ENCODE measurements at regions not wholly inside any gene's neighbourhood (a gene's known extent, or its start where the extent isn't known, plus 50 kb on each side); places are given as distances from the start of the nearest gene placed in this dataset.
"Not testable (repeated sequence)": the region's sequence is repeated elsewhere in the genome, so short reads cannot be mapped to it uniquely, and the experiment has no call there.

DNA sequence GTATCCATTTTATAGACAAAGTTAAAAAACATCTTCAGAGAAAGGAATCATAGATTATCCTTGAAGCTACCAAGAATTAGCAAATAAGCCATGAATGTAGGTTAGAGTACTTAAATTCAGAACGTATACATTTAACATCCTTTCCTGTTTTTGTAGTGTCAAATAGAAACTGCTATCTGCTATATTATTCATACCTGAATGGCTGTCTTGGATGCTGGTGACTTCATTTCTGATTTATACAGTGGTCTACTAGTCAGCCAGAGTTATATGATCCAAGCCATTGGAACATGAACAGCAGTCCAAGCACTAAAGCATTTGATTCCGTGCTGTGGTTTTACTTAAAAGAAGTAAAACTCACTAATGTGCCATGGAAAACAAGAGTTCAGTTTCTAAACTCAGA is 58.3 kb upstream of the VSIG4 start:
- H3K4me3 Mint-ChIP-seq = no peak overlapping the region
- H3K36me3 Mint-ChIP-seq = no peaks in the 10 kb centered on the region
- H4K20me1 ChIP-seq (ENCODE audit: insufficient read depth, low read length) = no peaks in the 10 kb centered on the region
- H3K27me3 ChIP-seq (ENCODE audit: control insufficient read depth in 2 of 2, insufficient read depth in 2 of 2, low read length in 2 of 2) = peaks cover 0 to 24% of the 10 kb centered on the region in 2 donors
- intact Hi-C loops (cut with micrococcal nuclease) = no loop called here
- DNase-seq = no peak
- H3K79me2 ChIP-seq (ENCODE audit: insufficient read depth, low read length) = no peaks in the 10 kb centered on the region
- TF ChIP-seq, protein P1, sequence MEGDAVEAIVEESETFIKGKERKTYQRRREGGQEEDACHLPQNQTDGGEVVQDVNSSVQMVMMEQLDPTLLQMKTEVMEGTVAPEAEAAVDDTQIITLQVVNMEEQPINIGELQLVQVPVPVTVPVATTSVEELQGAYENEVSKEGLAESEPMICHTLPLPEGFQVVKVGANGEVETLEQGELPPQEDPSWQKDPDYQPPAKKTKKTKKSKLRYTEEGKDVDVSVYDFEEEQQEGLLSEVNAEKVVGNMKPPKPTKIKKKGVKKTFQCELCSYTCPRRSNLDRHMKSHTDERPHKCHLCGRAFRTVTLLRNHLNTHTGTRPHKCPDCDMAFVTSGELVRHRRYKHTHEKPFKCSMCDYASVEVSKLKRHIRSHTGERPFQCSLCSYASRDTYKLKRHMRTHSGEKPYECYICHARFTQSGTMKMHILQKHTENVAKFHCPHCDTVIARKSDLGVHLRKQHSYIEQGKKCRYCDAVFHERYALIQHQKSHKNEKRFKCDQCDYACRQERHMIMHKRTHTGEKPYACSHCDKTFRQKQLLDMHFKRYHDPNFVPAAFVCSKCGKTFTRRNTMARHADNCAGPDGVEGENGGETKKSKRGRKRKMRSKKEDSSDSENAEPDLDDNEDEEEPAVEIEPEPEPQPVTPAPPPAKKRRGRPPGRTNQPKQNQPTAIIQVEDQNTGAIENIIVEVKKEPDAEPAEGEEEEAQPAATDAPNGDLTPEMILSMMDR (IDR thresholded peaks at IDR 0.05) = no peak
- H3K27ac Mint-ChIP-seq = no peak overlapping the region
- H3K36me3 ChIP-seq (replicated peaks in 1 of 2; ENCODE audit: control insufficient read depth in 1 of 2, insufficient read depth in 2 of 2, low read length in 2 of 2) = no peaks in the 10 kb centered on the region
- no peak overlapping the region for H2AFZ ChIP-seq (ENCODE audit: insufficient read depth, low read depth, low read length, poor library complexity, severe bottlenecking)
- H3K9me3 ChIP-seq (replicated peaks in 1 of 2; ENCODE audit: control insufficient read depth in 1 of 2, insufficient read depth in 1 of 2, low read length in 2 of 2) = peaks cover 0 to 12% of the 10 kb centered on the region in 2 donors
- no peak overlapping the region for H3K9ac ChIP-seq (ENCODE audit: insufficient read depth, low read length, poor library complexity, severe bottlenecking)
- H3K27ac ChIP-seq (ENCODE audit: low read depth in 1 of 2, low read length in 2 of 2) = no peak overlapping the region
- peaks cover 0 to 27% (median 8%) of the 10 kb centered on the region in 7 donors for H3K9me3 Mint-ChIP-seq
- peaks cover 0 to 26% (median 0%) of the 10 kb centered on the region in 3 donors for H3K27me3 Mint-ChIP-seq (ENCODE audit: low read depth in 3 of 3)
- WGBS (ENCODE audit: insufficient coverage) = no CpG with 5 or more reads among the region's 2 CpGs
- no peaks in the 10 kb centered on the region for H3K4me1 Mint-ChIP-seq
- H3K4me3 ChIP-seq (replicated peaks in 1 of 3; ENCODE audit: low read depth in 2 of 3, low read length in 3 of 3) = no peak overlapping the region
- H3K4me2 ChIP-seq (replicated peaks; ENCODE audit: extremely low read depth, low read length, poor library complexity, severe bottlenecking) = no peak overlapping the region
- no peaks in the 10 kb centered on the region for H3K4me1 ChIP-seq (ENCODE audit: control insufficient read depth in 1 of 2, insufficient read depth in 2 of 2, low read length in 2 of 2)

DNA sequence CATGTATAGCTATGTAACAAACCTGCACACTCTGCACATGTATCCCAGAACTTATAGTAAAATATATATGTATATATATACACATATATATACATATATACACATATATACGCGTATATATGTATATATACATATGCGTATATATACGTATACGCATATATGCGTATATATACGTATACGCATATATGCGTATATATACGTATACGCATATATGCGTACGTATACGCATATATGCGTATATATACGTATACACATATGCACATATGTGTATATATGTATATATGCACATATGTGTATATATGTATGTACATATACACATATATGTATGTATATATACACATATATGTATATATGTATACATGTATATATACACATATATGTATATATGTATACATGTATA is 57.1 kb upstream of the VSIG4 start:
- DNase-seq; H3K4me3 ChIP-seq (replicated peaks in 1 of 3; ENCODE audit: low read depth in 2 of 3, low read length in 3 of 3); H3K4me1 Mint-ChIP-seq; H3K27ac ChIP-seq (ENCODE audit: low read depth in 1 of 2, low read length in 2 of 2); H3K4me2 ChIP-seq (replicated peaks; ENCODE audit: extremely low read depth, low read length, poor library complexity, severe bottlenecking); H2AFZ ChIP-seq (ENCODE audit: insufficient read depth, low read depth, low read length, poor library complexity, severe bottlenecking); H3K4me3 Mint-ChIP-seq; H3K9me3 ChIP-seq (replicated peaks in 1 of 2; ENCODE audit: control insufficient read depth in 1 of 2, insufficient read depth in 1 of 2, low read length in 2 of 2); H3K79me2 ChIP-seq (ENCODE audit: insufficient read depth, low read length); H3K9ac ChIP-seq (ENCODE audit: insufficient read depth, low read length, poor library complexity, severe bottlenecking); intact Hi-C loops (cut with micrococcal nuclease); H3K27ac Mint-ChIP-seq; H3K4me1 ChIP-seq (ENCODE audit: control insufficient read depth in 1 of 2, insufficient read depth in 2 of 2, low read length in 2 of 2); H3K36me3 Mint-ChIP-seq; H3K36me3 ChIP-seq (replicated peaks in 1 of 2; ENCODE audit: control insufficient read depth in 1 of 2, insufficient read depth in 2 of 2, low read length in 2 of 2); H4K20me1 ChIP-seq (ENCODE audit: insufficient read depth, low read length): not testable (repeated sequence)
- WGBS (ENCODE audit: insufficient coverage) = no CpG with 5 or more reads among the region's 16 CpGs
- H3K27me3 ChIP-seq (ENCODE audit: control insufficient read depth in 2 of 2, insufficient read depth in 2 of 2, low read length in 2 of 2) = peaks cover 0 to 33% of the 10 kb centered on the region in 2 donors
- Mint-ChIP-seq H3K27me3 (ENCODE audit: low read depth in 3 of 3) (peaks cover 0 to 36% (median 0%) of the 10 kb centered on the region in 3 donors), H3K9me3 (peaks cover 0 to 26% (median 8%) of the 10 kb centered on the region in 7 donors)

DNA sequence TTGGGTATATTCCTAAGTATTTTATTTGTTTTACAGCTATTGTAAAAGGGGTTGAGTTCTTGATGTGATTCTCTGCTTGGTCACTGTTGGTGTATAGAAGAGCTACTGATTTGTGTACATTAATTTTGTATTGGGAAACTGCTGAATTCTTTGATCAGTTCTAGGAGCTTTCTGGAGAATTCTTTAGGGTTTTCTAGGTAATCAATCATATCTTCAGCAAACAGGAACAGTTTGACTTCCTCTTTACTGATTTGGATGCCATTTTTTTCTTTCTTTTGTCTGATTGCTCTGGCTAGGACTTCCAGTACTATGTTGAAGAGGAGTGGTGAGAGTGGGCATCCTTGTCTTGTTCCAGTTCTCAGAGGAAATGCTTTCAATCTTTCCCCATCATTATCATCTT is 50.1 kb upstream of the VSIG4 start:
- H3K36me3 ChIP-seq (replicated peaks in 1 of 2; ENCODE audit: control insufficient read depth in 1 of 2, insufficient read depth in 2 of 2, low read length in 2 of 2); H3K36me3 Mint-ChIP-seq; H3K79me2 ChIP-seq (ENCODE audit: insufficient read depth, low read length); H4K20me1 ChIP-seq (ENCODE audit: insufficient read depth, low read length); H3K4me3 Mint-ChIP-seq; H3K4me1 Mint-ChIP-seq; H3K4me1 ChIP-seq (ENCODE audit: control insufficient read depth in 1 of 2, insufficient read depth in 2 of 2, low read length in 2 of 2); intact Hi-C loops (cut with micrococcal nuclease); DNase-seq; H3K27ac ChIP-seq (ENCODE audit: low read depth in 1 of 2, low read length in 2 of 2); H3K9me3 ChIP-seq (replicated peaks in 1 of 2; ENCODE audit: control insufficient read depth in 1 of 2, insufficient read depth in 1 of 2, low read length in 2 of 2); H2AFZ ChIP-seq (ENCODE audit: insufficient read depth, low read depth, low read length, poor library complexity, severe bottlenecking); H3K4me3 ChIP-seq (replicated peaks in 1 of 3; ENCODE audit: low read depth in 2 of 3, low read length in 3 of 3); H3K9ac ChIP-seq (ENCODE audit: insufficient read depth, low read length, poor library complexity, severe bottlenecking); H3K27ac Mint-ChIP-seq; H3K4me2 ChIP-seq (replicated peaks; ENCODE audit: extremely low read depth, low read length, poor library complexity, severe bottlenecking): not testable (repeated sequence)
- H3K27me3 ChIP-seq (ENCODE audit: control insufficient read depth in 2 of 2, insufficient read depth in 2 of 2, low read length in 2 of 2) = peaks cover 0 to 41% of the 10 kb centered on the region in 2 donors
- peaks cover 0 to 20% (median 5%) of the 10 kb centered on the region in 7 donors for H3K9me3 Mint-ChIP-seq
- H3K27me3 Mint-ChIP-seq (ENCODE audit: low read depth in 3 of 3) = peaks cover 0 to 30% (median 0%) of the 10 kb centered on the region in 3 donors

Measured in CD14-positive monocyte (primary cell).